Gastrocnemius medialis (tissue), 4 donors: ENCODE measurements at regions not wholly inside any gene's neighbourhood (a gene's known extent, or its start where the extent isn't known, plus 50 kb on each side); places are given as distances from the start of the nearest gene placed in this dataset.

Source experiments
- ATAC-seq, 2 donors: fragments of 150-250 bp; one replicate each; pipeline ENCODE4 v1.9.1; 2016
- DNase-seq, 2 donors: peaks; one replicate each; pipeline ENCODE4 v3.0.0-alpha.2; 2019
- H3K27ac ChIP-seq, 4 donors: fragments of 200-600 bp; sonication (generic); 1 replicate in 1 of 4; 2 replicates in 3 of 4; pipeline ENCODE4 v1.5.1; 2016 to 2018; ENCODE audit warnings: mild to moderate bottlenecking in 2 of 4, moderate library complexity in 1 of 4
- H3K27me3 ChIP-seq, 3 donors: fragments of 200-600 bp; sonication (generic) in 2 of 3; 1 replicate in 1 of 3; 2 replicates in 2 of 3; pipeline versions ENCODE4 v1.5.1 to v1.6.0; 2016 to 2019; ENCODE audit warnings: mild to moderate bottlenecking in 1 of 3, moderate library complexity in 1 of 3
- H3K36me3 ChIP-seq, 2 donors: fragments of 200-600 bp; sonication (generic) in 1 of 2; one replicate each; pipeline ENCODE4 v1.5.1; 2017 to 2018
- H3K4me1 ChIP-seq, 2 donors: fragments of 200-600 bp; sonication (generic) in 1 of 2; one replicate each; pipeline ENCODE4 v1.5.1; 2016 to 2017; ENCODE audit warnings: mild to moderate bottlenecking in 2 of 2
- H3K4me3 ChIP-seq, 4 donors: fragments of 200-600 bp; sonication (generic) in 3 of 4; 1 replicate in 1 of 4; 2 replicates in 3 of 4; pipeline ENCODE4 v1.5.1; 2016 to 2019; ENCODE audit warnings: mild to moderate bottlenecking in 2 of 4
- H3K9me3 ChIP-seq, 3 donors: fragments of 200-600 bp; sonication (generic) in 2 of 3; 1 replicate in 1 of 3; 2 replicates in 2 of 3; pipeline ENCODE4 v1.5.1; 2016 to 2019
- POLR2A ChIP-seq, 2 donors: fragments of 450-650 bp; IDR thresholded peaks; one replicate each; pipeline ENCODE4 v1.6.1; 2017; ENCODE audit warnings: antibody characterized with exemption in 2 of 2, mild to moderate bottlenecking in 2 of 2, moderate library complexity in 2 of 2
- in situ Hi-C, 4 donors: fragments of 200-750 bp; cut with MboI; loops; one replicate each; pipeline versions ENCODE4 v1.15.0 to v1.8.0; 2017; ENCODE audit warnings: low sequenced_read_pairs in 4 of 4
- intact Hi-C: fragments of 100-400 bp; cut with DNase I; formaldehyde crosslinking; loops from one replicate; pipeline ENCODE4 v1.15.1; 2023; ENCODE audit warnings: low total_unique reads
- TF ChIP-seq, protein P1 (sequence below), 5 experiments: fragments of 450-650 bp in 3 of 5; fragments of 200-600 bp in 2 of 5; sonication (generic) in 2 of 5; IDR thresholded peaks in 4 of 5; conservative IDR thresholded peaks in 1 of 5; 1 replicate in 4 of 5; 2 replicates in 1 of 5; pipeline ENCODE4 v1.5.1; 2016 to 2019; ENCODE audit warnings: antibody characterized with exemption in 5 of 5, mild to moderate bottlenecking in 3 of 5, moderate library complexity in 3 of 5

GRCh38 chr7:155398944-155399343 lies 59.0 kb upstream of the EN2 start:
- DNase-seq = no peak
- intact Hi-C loops (no loop called here), in situ Hi-C loops (no loop called here)
- Histone ChIP-seq H3K4me1 (no peaks in the 10 kb centered on the region), H3K27ac (no peak overlapping the region), H3K9me3 (no peaks in the 10 kb centered on the region), H3K4me3 (no peak overlapping the region), H3K27me3 (peaks cover 21 to 40% (median 22%) of the 10 kb centered on the region in 3 donors), H3K36me3 (no peaks in the 10 kb centered on the region)
- no peak for ATAC-seq
- TF ChIP-seq, protein P1, sequence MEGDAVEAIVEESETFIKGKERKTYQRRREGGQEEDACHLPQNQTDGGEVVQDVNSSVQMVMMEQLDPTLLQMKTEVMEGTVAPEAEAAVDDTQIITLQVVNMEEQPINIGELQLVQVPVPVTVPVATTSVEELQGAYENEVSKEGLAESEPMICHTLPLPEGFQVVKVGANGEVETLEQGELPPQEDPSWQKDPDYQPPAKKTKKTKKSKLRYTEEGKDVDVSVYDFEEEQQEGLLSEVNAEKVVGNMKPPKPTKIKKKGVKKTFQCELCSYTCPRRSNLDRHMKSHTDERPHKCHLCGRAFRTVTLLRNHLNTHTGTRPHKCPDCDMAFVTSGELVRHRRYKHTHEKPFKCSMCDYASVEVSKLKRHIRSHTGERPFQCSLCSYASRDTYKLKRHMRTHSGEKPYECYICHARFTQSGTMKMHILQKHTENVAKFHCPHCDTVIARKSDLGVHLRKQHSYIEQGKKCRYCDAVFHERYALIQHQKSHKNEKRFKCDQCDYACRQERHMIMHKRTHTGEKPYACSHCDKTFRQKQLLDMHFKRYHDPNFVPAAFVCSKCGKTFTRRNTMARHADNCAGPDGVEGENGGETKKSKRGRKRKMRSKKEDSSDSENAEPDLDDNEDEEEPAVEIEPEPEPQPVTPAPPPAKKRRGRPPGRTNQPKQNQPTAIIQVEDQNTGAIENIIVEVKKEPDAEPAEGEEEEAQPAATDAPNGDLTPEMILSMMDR (IDR thresholded peaks at IDR 0.05 in 4 of 5, conservative IDR thresholded peaks at IDR 0.05 in 1 of 5) = no peak
- no peak for TF ChIP-seq POLR2A (IDR thresholded peaks at IDR 0.05)

DNA sequence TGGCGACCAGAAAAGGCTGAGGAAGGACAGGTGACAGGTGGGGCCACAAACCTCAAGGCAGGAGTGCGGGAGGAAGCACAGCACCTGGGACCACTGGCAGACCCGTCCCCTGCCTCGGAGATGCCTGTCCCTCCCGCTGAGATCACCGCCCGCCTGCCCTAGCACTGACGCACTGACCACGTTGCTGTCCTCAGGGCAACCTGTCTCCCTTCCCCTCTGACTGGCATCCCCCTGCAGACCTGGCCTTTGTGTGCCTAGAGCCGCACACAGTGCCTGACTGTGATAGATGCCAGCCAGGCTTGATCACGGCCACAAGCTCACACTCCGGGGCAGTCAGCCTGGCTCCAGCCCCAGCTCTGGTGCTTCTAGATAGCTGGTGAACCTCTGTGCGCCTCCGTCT lies 58.4 kb upstream of the EN2 start:
- in situ Hi-C loops = no loop called here
- TF ChIP-seq, protein P1 (IDR thresholded peaks at IDR 0.05 in 4 of 5, conservative IDR thresholded peaks at IDR 0.05 in 1 of 5) = no peak
- no peak for TF ChIP-seq POLR2A (IDR thresholded peaks at IDR 0.05)
- no peak overlapping the region for H3K4me3 ChIP-seq
- intact Hi-C loops = no loop called here
- DNase-seq (no peak), ATAC-seq (no peak)
- H3K36me3 ChIP-seq = no peaks in the 10 kb centered on the region
- no peaks in the 10 kb centered on the region for H3K4me1 ChIP-seq
- H3K27ac ChIP-seq = no peak overlapping the region
- H3K9me3 ChIP-seq = no peaks in the 10 kb centered on the region
- H3K27me3 ChIP-seq = peaks cover 21 to 45% (median 22%) of the 10 kb centered on the region in 3 donors

DNA sequence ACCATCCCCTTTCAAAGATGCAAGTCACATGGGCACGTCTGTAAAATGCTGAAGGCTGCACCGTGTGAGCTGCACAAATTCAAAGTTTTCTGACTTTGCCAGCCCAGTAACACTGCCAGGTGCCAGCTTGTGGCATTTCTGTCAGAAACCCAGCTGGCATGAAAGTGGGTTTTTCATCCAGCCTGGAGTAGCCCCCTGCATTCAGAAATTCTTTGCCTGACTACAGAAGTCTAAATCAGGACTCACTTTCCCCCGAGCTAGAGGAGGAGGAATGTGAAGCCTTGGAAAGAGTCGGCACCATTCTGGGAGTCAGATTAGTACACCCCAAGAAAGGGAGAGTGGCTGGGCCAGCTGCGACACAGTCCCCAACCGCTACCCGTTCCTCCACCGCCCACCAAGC lies 56.7 kb upstream of the EN2 start:
- Histone ChIP-seq H3K4me1 (no peaks in the 10 kb centered on the region), H3K36me3 (no peaks in the 10 kb centered on the region), H3K27me3 (peaks cover 33 to 55% (median 35%) of the 10 kb centered on the region in 3 donors), H3K4me3 (no peak overlapping the region), H3K27ac (no peak overlapping the region), H3K9me3 (no peaks in the 10 kb centered on the region)
- DNase-seq (no peak), ATAC-seq (no peak)
- in situ Hi-C loops = no loop called here
- TF ChIP-seq POLR2A (IDR thresholded peaks at IDR 0.05) = no peak
- TF ChIP-seq, protein P1 (IDR thresholded peaks at IDR 0.05 in 4 of 5, conservative IDR thresholded peaks at IDR 0.05 in 1 of 5) = no peak
- intact Hi-C loops = no loop called here

- Histone ChIP-seq H3K4me1 (no peaks in the 10 kb centered on the region), H3K4me3 (no peak overlapping the region), H3K9me3 (no peaks in the 10 kb centered on the region), H3K27me3 (peaks cover 33 to 58% (median 37%) of the 10 kb centered on the region in 3 donors), H3K36me3 (no peaks in the 10 kb centered on the region), H3K27ac (no peak overlapping the region)
- in situ Hi-C loops (no loop called here), intact Hi-C loops (no loop called here)
- TF ChIP-seq, protein P1 (IDR thresholded peaks at IDR 0.05 in 4 of 5, conservative IDR thresholded peaks at IDR 0.05 in 1 of 5) = no peak
- TF ChIP-seq POLR2A (IDR thresholded peaks at IDR 0.05) = no peak
- DNase-seq (no peak), ATAC-seq (no peak)
Measured at GRCh38 chr7:155401884-155402283, 56.0 kb upstream of the EN2 start.

DNA sequence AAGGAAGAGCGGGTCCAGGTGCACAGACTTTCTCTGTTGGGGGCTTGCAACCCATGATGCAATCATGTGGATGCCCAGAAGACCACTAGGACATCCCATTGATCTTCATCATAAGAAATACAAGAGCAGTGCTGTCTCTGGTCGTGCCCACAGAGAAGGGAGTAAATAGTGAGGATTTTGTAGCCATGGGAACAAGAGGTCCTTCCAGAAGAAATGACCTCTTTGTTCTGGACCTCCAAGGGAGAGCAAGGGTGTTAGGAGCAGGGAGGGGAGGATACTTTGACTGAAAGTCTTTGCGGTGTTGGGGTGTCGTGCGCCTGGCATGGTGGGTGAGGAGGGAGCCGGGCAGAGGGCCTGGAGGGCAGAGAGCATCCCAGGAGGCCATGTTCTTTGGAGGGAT lies 55.0 kb upstream of the EN2 start:
- Histone ChIP-seq H3K27ac (no peak overlapping the region), H3K9me3 (no peaks in the 10 kb centered on the region), H3K4me3 (no peak overlapping the region), H3K4me1 (no peaks in the 10 kb centered on the region), H3K36me3 (no peaks in the 10 kb centered on the region), H3K27me3 (peaks cover 27 to 58% (median 37%) of the 10 kb centered on the region in 3 donors)
- intact Hi-C loops = no loop called here
- in situ Hi-C loops = no loop called here
- DNase-seq (no peak), ATAC-seq (no peak)
- TF ChIP-seq, protein P1 (IDR thresholded peaks at IDR 0.05 in 4 of 5, conservative IDR thresholded peaks at IDR 0.05 in 1 of 5) = no peak
- TF ChIP-seq POLR2A (IDR thresholded peaks at IDR 0.05) = no peak
